WI38 (cell line): ENCODE measurements at regions not wholly inside any gene's neighbourhood (a gene's known extent, or its start where the extent isn't known, plus 50 kb on each side); places are given as distances from the start of the nearest gene placed in this dataset.

Source experiments
- H3K4me3 ChIP-seq: 2 replicates; pipeline ENCODE4 v1.5.1; 2011; ENCODE audit warnings: low read depth, mild to moderate bottlenecking, control low read depth, low read length
- TF ChIP-seq, protein P1 (sequence below): IDR thresholded peaks from 2 replicates; pipeline ENCODE4 v1.5.1; 2012; ENCODE audit warnings: low read depth, mild to moderate bottlenecking, control low read depth, low read length

GRCh38 chr5:106759152-106759551 is 911.6 kb downstream of the EFNA5 start:
- TF ChIP-seq, protein P1, sequence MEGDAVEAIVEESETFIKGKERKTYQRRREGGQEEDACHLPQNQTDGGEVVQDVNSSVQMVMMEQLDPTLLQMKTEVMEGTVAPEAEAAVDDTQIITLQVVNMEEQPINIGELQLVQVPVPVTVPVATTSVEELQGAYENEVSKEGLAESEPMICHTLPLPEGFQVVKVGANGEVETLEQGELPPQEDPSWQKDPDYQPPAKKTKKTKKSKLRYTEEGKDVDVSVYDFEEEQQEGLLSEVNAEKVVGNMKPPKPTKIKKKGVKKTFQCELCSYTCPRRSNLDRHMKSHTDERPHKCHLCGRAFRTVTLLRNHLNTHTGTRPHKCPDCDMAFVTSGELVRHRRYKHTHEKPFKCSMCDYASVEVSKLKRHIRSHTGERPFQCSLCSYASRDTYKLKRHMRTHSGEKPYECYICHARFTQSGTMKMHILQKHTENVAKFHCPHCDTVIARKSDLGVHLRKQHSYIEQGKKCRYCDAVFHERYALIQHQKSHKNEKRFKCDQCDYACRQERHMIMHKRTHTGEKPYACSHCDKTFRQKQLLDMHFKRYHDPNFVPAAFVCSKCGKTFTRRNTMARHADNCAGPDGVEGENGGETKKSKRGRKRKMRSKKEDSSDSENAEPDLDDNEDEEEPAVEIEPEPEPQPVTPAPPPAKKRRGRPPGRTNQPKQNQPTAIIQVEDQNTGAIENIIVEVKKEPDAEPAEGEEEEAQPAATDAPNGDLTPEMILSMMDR: no peak
- no peak overlapping the region for H3K4me3 ChIP-seq

DNA sequence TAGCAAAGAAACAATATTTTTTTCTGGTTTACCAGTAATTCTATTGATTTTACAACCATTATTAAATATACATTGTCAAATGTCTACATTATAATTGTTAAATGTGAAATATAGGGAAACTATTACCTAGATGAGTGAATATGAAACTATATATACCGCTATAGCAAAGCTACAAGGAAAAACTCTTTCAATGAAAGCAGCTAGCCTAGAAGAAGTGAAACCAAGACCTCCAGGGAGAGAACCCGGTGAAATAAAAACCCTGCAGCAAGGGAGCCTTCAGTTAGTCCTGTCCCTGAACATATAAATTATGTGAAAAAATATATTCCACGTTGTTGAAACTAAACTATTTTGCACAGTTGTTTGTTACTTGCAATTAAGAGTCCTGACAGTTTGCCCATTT is 913.1 kb downstream of the EFNA5 start:
- TF ChIP-seq, protein P1: no peak
- H3K4me3 ChIP-seq: no peak overlapping the region

- H3K4me3 ChIP-seq: no peak overlapping the region
- TF ChIP-seq, protein P1: no peak
These were observed 914.9 kb downstream of the EFNA5 start for GRCh38 chr5:106755789-106756188.

DNA sequence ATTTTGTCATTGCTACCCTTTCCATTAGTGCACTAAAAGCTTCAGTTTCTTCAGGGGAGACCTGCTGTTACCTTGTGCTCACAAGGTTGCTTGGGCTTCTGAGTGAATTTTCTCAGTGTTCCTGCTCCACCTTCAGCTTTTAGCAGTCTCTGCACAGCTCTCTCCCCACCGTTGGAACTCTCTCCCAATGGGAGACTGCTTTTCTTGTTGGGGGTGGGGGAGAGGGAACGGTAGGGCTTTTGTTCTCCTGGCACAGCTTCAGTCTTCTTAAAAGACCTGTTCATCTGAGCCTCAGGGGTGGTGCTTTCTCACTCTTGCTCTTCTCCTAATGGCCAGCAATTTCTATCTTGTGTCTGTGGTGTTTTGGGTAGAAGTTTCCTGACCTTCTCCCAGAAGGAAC is 915.7 kb downstream of the EFNA5 start:
- TF ChIP-seq, protein P1: no peak
- no peak overlapping the region for H3K4me3 ChIP-seq

DNA sequence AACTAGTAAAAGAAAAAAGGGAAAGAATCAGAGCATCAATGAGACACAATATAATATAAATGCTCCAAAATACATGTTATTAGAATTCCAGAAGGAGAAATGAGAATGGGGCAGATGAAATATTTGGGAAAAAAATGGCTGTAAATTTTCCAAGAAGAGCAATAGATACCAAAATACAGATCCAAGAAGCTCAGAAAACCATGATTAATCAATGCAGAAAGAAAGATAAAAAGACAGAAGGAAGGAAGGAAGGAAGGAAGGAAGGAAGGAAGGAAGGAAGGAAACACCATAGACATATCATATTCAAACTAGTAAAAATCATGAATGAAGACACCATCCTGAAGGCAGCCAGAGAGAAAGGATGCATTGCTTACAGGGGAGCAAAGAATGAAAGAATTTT is 920.9 kb downstream of the EFNA5 start:
- TF ChIP-seq, protein P1: no peak
- H3K4me3 ChIP-seq: no peak overlapping the region

DNA sequence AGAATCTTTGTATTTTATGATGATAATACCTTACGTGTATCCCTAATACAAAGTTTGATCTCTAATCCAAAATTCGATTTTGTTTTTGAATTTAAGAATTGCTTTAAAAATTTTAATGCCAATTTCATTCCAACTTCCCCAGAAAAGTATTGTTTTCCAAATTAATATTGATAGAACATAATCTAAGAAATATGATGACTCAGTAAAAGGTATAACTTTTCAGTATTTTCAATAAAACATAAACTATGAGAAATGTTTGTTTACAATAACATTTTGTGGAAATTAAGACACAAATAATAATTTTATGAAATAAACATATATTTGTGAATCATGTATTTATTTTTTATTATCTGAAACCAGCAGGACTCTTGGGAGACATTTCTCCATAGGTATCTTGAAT is 931.6 kb downstream of the EFNA5 start:
- TF ChIP-seq, protein P1: no peak

GRCh38 chr5:106737111-106737510 is 933.6 kb downstream of the EFNA5 start:
- H3K4me3 ChIP-seq: no peak overlapping the region
- TF ChIP-seq, protein P1: no peak

More for the DNA sequence above, 931.6 kb downstream of the EFNA5 start:
- no peak overlapping the region for H3K4me3 ChIP-seq
